Stimulated activated CD4-positive, alpha-beta T cell treated with anti-CD3 and anti-CD28 coated beads, Interleukin-2, amount 100 ng/mL, for 48 hours (primary cell): ENCODE measurements at regions not wholly inside any gene's neighbourhood (a gene's known extent, or its start where the extent isn't known, plus 50 kb on each side); places are given as distances from the start of the nearest gene placed in this dataset.
"Not testable (repeated sequence)": the region's sequence is repeated elsewhere in the genome, so short reads cannot be mapped to it uniquely, and the experiment has no call there.

Experiments
- DNase-seq, 2 donors: peaks; one replicate each; pipeline ENCODE4 v3.0.0-alpha.2; 2020

DNA sequence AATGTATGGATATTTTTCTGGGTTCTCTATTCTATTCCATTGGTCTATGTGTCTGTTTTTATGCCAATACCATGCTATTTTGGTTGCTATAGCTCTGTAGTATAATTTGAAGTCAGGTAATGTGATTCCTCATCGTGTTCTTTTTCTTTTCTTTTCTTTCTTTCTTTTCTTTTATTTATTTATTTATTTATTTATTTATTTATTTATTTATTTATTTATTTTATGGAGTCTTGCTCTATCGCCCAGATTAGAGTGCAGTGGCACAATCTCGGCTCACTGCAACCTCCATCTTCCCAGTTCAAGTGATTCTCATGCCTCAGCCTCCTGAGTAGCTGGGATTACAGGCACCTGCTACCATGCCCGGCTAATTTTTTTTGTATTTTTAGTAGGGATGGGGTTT, 315.2 kb downstream of the SV2B start:
- DNase-seq: not testable (repeated sequence)

GRCh38 chr15:91420689-91421088, 320.6 kb downstream of the SV2B start:
- DNase-seq: no peak

DNA sequence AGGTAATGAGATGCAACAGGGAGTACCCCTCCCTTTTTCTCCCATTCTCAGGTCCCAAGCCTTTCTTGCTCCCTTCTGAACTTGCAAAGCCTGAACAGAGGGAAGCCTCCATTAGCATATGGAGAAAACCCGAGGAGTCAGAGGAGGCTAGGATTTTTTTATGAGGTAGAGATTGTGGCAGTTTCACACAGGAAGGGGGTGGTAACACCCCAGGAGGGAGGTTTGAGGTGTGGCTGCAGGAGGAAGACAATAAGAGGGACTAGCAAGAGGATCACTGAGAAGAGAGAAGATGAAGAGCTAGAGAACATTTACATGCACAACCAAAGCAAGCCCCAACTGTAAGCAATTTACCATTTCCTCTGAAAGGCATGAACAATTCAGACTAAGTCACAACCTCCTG, 322.7 kb downstream of the SV2B start:
- DNase-seq: no peak

- no peak for DNase-seq
Measured at GRCh38 chr15:91424001-91424400, 323.9 kb downstream of the SV2B start.

GRCh38 chr15:91426412-91426811, 326.4 kb downstream of the SV2B start:
- peak in 1 of 2 donors; percentile 5 for DNase-seq

GRCh38 chr15:91429973-91430372, 329.9 kb downstream of the SV2B start:
- no peak for DNase-seq

GRCh38 chr15:91431041-91431715, 331.1 kb downstream of the SV2B start:
- no peak for DNase-seq

DNA sequence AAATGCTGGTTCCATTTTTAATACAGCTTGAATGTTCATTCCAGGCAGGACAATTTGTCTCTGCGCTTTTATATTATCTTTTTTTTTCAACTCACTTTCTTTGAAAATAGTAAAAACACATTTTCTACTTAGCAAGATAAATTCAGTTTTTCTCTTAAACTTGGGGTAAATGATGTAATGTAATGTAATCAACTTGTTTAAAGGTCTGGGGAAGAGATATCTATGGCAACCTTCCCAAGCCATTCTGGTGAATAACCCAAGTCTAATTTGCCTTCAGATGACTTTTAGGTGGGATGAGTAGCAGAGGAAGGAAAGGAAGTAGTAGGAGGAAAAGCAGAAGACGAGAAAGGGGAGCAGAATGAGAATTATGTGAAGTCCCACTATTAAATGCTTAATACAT, 335.1 kb downstream of the SV2B start:
- no peak for DNase-seq

- no peak for DNase-seq
Measured at GRCh38 chr15:91444656-91445055, 344.6 kb downstream of the SV2B start.

DNA sequence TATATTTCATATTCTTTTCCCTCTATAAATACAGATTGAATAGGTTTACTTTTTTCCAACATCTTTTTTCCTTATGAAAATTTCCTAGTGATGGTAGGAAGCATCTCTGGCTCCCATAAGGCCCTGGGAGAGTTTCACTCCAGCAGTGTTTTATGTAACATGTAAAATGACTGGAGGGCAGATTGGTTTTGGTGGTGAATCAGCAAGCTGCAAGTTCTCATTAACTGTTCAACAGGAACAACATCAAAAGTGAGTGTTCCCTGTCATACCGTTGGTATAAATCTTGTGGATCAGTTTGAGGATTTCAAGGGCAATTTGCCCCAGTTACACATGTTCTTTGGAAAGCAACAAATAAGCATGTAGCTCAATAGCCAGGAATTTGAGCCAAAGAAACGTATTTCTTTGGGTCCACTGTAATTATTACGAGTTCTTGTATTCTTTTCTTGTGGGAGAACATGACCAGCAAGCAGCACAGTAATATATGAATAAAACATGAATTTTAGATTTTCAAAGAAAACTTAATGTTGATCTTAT, 345.7 kb downstream of the SV2B start:
- DNase-seq: no peak

GRCh38 chr15:91447991-91448644, 348.1 kb downstream of the SV2B start:
- DNase-seq: no peak

GRCh38 chr15:91453376-91453775, 353.3 kb downstream of the SV2B start:
- DNase-seq: not testable (repeated sequence)

DNA sequence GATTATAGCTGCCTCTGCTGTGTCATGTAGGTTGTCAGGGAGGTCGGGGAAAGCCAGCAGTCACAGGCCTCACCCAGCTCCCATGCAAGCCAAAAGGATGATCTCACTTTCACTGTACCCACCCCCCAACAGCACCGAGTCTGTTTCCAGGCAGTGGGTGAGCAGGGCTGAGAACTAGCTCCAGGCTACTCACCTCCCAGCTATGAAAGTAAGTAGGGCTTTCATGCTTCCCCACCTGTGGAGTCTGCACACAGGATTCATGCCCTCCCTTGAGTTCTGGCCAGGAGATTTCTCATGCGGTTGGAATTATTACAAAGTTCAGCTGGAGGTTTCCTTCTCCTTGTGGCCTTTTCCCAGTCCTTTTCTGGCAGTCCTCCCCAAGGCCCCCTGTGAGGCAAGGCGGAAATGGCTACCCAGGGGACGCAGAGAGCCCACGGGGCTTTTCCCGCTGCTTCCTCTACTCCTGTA, 356.2 kb downstream of the SV2B start:
- DNase-seq: no peak

GRCh38 chr15:91456921-91457320, 356.9 kb downstream of the SV2B start:
- no peak for DNase-seq

GRCh38 chr15:91461377-91461776, 361.3 kb downstream of the SV2B start:
- no peak for DNase-seq

DNA sequence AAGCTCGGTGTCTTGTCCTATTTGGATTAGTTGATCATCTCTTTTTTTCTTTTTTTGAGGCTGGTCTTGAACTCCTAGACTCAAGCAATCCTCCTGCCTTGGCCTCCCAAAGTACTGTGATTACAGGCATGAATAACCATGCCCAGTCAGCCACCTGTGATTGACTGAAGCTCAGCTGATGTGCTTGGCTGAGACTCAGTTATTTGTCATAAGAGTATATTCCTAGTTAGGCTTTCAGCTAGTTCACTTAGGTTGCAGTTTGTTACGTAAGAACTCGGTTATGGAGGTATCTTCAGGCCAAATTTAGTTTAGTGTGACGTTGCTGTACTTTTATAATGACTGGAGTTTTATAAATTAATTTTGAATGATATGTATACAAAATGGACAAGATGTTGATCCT, 365.0 kb downstream of the SV2B start:
- no peak for DNase-seq

DNA sequence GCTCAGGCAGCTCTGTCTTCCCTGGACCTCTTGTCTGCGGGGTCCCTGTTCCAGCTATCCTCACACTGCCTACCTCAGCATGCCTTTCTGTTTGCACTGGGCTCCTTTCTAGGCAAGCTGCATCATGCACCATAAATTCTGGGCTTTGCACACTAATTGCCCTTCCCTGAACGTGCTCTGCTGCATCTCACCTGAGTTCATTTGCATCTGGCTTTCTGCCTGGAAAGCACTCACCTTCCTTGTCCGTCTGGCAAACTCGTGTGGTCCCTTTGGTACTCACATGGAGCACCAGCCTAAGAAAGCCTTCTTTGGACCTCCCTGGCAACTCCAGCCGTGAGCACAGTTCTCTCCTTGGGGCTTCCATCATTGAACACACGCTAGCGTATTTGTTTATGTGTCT, 365.6 kb downstream of the SV2B start:
- DNase-seq: no peak

DNA sequence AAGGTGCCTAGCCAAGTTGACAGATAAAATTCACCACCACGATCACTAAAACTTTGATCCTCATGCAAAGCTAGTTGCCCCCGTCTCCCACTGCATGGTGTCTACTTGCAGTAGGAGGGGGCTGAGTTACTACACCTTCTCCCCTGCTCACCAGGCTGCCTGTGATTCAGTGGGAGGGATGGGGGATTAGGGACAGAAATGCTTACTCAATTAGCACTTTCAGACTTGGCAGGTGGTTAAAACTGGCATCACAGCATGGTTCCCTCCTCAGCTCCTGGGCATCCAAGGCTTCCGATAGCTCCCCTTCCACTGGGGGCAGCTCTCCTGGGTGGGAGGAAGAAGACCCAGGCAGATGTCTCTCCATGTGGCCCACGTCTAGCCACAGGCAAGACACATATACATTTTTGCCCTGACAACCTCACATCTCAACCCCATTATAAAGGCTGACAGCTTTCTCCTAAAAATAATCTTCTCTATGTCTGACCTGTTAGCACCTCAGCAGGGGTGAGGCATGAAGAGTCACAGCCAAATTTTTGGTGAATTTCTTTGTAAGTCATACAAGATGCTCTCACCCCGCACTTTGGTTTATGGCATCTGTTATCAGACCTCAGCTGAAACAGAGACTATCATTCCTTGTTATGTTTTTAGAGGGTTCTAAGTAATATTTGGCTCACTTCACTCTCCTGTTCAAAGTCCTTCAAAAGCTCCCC, 369.0 kb downstream of the SV2B start:
- DNase-seq: no peak

DNA sequence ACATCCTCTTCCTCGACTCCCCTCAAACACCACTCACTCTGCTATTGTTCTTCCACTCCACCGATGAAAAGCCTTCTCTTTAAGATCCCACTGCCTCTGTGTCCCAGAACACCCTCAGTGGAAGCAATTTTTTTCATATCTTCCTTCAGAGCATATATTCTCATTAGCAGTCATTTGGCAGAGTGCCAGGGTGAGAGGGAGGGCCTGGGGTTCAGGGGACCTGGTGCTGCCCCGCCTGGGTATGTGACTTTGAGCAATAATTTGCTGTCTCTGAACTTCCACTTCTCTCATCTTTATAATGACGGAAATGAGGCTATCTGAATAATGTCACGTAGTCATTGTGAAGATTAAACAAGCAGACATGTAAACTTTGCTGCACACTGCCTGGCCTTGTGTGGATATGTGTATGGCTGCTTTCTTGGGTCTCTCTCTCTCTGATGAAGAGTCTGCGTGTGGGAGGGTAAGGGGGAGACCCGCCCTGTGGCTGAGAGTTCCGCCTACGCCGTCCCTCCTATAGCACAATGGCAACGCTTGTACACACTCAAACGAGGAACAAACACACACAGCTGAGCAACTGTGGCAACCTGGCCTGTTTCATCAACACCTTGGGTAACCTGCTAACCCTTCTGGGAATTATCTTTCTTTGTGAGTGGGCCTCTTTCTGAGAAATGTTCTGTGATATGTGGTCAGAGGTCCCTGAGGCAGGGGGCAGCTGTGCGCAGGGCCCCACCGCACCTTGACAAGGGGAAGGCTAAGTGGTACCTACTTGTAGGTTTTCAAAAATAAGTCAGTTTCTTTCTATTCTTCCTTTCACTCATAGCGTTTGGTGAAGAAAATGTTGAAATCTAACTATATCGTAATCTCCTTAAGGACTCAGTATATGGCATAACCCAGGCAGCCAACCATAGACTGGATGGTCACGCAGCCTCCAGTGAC, 369.8 kb downstream of the SV2B start:
- peak; percentile 31 to 45 for DNase-seq

DNA sequence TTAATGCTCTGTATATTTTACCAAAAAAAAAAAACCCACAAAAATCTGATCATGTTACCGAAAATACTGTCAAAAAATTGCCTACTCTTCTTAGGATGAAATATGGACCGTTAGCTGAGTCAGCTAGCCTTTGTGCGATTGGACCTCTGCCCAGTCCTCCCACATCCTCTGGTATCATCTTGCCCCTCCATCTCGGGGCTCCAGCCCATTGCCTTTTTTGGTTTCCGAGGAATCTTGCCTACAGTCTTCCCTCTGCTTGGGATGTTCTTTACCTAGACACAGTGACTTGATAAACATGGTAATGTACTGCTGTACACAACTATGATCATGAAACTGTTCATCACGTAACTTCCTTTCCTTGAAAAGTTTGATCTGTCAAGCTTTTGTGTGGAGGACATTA, 371.4 kb downstream of the SV2B start:
- DNase-seq: no peak

GRCh38 chr15:91472316-91472756, 372.3 kb downstream of the SV2B start:
- DNase-seq: no peak

DNA sequence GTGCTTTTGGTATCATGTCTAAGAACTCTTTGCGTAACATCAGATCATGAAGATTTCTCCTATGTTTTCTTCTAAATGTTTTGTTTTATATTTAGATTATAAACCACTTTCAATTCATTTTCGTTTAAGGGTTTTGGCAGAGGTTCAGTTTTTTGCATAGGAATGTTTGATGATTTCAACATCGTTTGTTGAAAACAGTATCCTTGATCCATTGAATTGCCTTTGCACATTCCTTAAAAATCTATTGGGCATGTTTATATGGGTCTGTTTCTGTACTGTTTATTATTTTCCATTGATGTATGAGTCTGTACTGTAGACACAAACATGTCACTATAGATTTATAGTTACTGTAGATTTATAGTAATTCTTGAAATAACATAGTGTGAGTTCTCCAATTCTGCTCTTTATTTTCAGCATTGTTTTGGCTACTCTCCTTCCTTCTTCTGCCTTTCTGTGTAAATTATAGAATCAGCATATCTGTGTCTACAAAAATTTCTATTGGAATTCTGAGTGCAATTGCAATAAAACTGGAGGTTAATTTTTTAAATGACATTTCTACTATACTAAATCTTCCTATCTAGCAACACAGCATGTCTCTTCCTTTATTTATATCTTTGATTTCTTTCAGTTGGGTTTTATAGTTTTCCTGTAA, 374.0 kb downstream of the SV2B start:
- DNase-seq: no peak
